ENCODE measurements at regions not wholly inside any gene's neighbourhood (a gene's known extent, or its start where the extent isn't known, plus 50 kb on each side); places are given as distances from the start of the nearest gene placed in this dataset.

DNA sequence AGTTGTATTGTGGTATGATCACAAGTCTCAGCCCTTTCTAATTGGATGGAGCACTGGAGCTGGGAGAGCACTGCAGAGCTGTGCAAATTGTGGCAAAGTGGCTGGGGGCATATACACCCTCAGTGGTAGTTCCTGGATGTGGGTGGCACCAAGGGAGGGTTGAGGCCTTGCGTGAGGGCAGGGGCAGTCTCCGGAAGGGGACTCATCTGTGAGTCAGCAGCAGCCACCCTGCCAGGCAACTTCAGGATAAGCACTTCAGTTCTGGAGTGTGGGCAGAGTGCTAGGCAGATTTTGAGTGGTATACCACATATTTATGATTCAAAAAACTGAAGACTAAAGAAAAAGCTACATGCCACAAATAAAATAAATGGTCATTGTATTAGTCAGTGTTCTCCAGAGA is 210.5 kb downstream of the ETV1 start:
- TF ChIP-seq YY1 (IDR thresholded peaks at IDR 0.05; ENCODE audit: insufficient read depth, insufficient read length) (no peak), ZNF274 (IDR thresholded peaks at IDR 0.05; ENCODE audit: low read depth, low read length) (no peak), SUZ12 (IDR thresholded peaks at IDR 0.05; ENCODE audit: extremely low read depth, insufficient read depth, insufficient read length) (no peak)
